22Rv1 (cell line): ENCODE measurements at regions not wholly inside any gene's neighbourhood (a gene's known extent, or its start where the extent isn't known, plus 50 kb on each side); places are given as distances from the start of the nearest gene placed in this dataset.

ENCODE experiments used
- ZFX ChIP-seq: fragments of 450-650 bp; IDR thresholded peaks from 2 replicates; pipeline ENCODE4 v1.6.1; 2017; ENCODE audit warnings: antibody characterized with exemption, borderline replicate concordance
- TF ChIP-seq, protein P1 (sequence below): fragments of 450-650 bp; IDR thresholded peaks from 2 replicates; pipeline ENCODE4 v1.5.1; 2017; ENCODE audit warnings: mild to moderate bottlenecking

DNA sequence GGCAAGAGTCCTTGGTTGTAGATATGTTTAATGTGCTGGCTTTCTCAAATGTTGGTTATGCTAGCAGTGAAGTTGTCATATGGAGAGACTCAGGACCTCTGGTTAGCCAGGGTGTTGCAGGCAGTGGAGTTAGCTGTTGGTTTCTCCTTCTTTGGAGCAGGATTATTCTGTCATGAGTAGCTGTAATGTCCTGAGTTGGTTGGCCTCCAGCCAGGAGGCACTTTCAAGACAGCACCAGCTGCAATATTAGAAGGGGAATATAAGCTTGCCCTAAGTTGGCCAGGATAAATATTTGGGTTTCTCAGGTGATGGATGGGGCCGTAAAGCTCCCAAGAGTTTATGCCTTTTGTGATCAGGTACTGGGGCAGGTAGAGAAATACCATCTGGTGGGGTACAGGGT lies 65.5 kb downstream of the MSTN start:
- TF ChIP-seq, protein P1, sequence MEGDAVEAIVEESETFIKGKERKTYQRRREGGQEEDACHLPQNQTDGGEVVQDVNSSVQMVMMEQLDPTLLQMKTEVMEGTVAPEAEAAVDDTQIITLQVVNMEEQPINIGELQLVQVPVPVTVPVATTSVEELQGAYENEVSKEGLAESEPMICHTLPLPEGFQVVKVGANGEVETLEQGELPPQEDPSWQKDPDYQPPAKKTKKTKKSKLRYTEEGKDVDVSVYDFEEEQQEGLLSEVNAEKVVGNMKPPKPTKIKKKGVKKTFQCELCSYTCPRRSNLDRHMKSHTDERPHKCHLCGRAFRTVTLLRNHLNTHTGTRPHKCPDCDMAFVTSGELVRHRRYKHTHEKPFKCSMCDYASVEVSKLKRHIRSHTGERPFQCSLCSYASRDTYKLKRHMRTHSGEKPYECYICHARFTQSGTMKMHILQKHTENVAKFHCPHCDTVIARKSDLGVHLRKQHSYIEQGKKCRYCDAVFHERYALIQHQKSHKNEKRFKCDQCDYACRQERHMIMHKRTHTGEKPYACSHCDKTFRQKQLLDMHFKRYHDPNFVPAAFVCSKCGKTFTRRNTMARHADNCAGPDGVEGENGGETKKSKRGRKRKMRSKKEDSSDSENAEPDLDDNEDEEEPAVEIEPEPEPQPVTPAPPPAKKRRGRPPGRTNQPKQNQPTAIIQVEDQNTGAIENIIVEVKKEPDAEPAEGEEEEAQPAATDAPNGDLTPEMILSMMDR = no peak
- TF ChIP-seq ZFX = no peak
